ENCODE measurements at regions not wholly inside any gene's neighbourhood (a gene's known extent, or its start where the extent isn't known, plus 50 kb on each side); places are given as distances from the start of the nearest gene placed in this dataset.
"Not testable (repeated sequence)": the region's sequence is repeated elsewhere in the genome, so short reads cannot be mapped to it uniquely, and the experiment has no call there.

GRCh38 chrX:13518126-13518525 lies 51.3 kb upstream of the EGFL6 start:
- DNase-seq, result no peak

- DNase-seq, result no peak
These were observed 54.0 kb upstream of the EGFL6 start for GRCh38 chrX:13515211-13515930.

- no peak for DNase-seq
These were observed 57.5 kb upstream of the EGFL6 start for GRCh38 chrX:13511944-13512330.

- DNase-seq, result no peak
These were observed 58.0 kb upstream of the EGFL6 start for GRCh38 chrX:13511241-13511943.

- no peak for DNase-seq
These were observed 61.5 kb upstream of the EGFL6 start for GRCh38 chrX:13507893-13508292.

GRCh38 chrX:13506574-13506973 lies 62.8 kb upstream of the EGFL6 start:
- DNase-seq, result peak; percentile 25

- DNase-seq, result no peak
These were observed 66.8 kb upstream of the EGFL6 start for GRCh38 chrX:13502590-13502989.

- no peak for DNase-seq
These were observed 69.7 kb upstream of the EGFL6 start for GRCh38 chrX:13499736-13500135.

- no peak for DNase-seq
These were observed 71.2 kb upstream of the EGFL6 start for GRCh38 chrX:13498238-13498637.

- no peak for DNase-seq
These were observed 74.2 kb upstream of the EGFL6 start for GRCh38 chrX:13495232-13495631.

- no peak for DNase-seq
These were observed 74.8 kb upstream of the EGFL6 start for GRCh38 chrX:13494562-13494961.

- DNase-seq, result no peak
These were observed 75.7 kb upstream of the EGFL6 start for GRCh38 chrX:13493659-13494058.

GRCh38 chrX:13492286-13492685 lies 77.1 kb upstream of the EGFL6 start:
- no peak for DNase-seq

GRCh38 chrX:13491061-13491460 lies 78.3 kb upstream of the EGFL6 start:
- DNase-seq, result no peak

GRCh38 chrX:13489454-13489853 lies 79.9 kb upstream of the EGFL6 start:
- no peak for DNase-seq

GRCh38 chrX:13487731-13488505 lies 81.5 kb upstream of the EGFL6 start:
- DNase-seq, result no peak

- DNase-seq, result no peak
These were observed 84.2 kb upstream of the EGFL6 start for GRCh38 chrX:13485167-13485566.

GRCh38 chrX:13483773-13484172 lies 85.6 kb upstream of the EGFL6 start:
- no peak for DNase-seq

- DNase-seq, result no peak
These were observed 86.5 kb upstream of the EGFL6 start for GRCh38 chrX:13482746-13483541.

GRCh38 chrX:13480780-13481179 lies 88.6 kb upstream of the EGFL6 start:
- not testable (repeated sequence) for DNase-seq

GRCh38 chrX:13479452-13479813 lies 90.0 kb upstream of the EGFL6 start:
- no peak for DNase-seq

- DNase-seq, result no peak
These were observed 90.5 kb upstream of the EGFL6 start for GRCh38 chrX:13478740-13479451.
